ENCODE measurements at regions not wholly inside any gene's neighbourhood (a gene's known extent, or its start where the extent isn't known, plus 50 kb on each side); places are given as distances from the start of the nearest gene placed in this dataset.

GRCh38 chr12:46108721-46109120, 118.3 kb upstream of the SCAF11 start:
- intact Hi-C loops (cut with DNase I): no loop called here

GRCh38 chr12:46107591-46107990, 117.2 kb upstream of the SCAF11 start:
- ATAC-seq (no peak), DNase-seq (no peak)
- intact Hi-C loops (cut with DNase I): no loop called here
- Histone ChIP-seq H3K36me3 (no peaks in the 10 kb centered on the region), H3K9me3 (peaks cover 3% of the 10 kb centered on the region), H3K27me3 (ENCODE audit: low read depth) (no peaks in the 10 kb centered on the region), H3K4me3 (no peak overlapping the region), H3K4me1 (no peaks in the 10 kb centered on the region), H3K27ac (no peak overlapping the region)
- TF ChIP-seq CTCF (IDR thresholded peaks at IDR 0.05): no peak

More at GRCh38 chr12:46108721-46109120, 118.3 kb upstream of the SCAF11 start:
- no peak for DNase-seq
- Histone ChIP-seq H3K36me3 (no peaks in the 10 kb centered on the region), H3K27me3 (ENCODE audit: low read depth) (no peaks in the 10 kb centered on the region), H3K4me3 (no peak overlapping the region), H3K4me1 (no peaks in the 10 kb centered on the region), H3K27ac (no peak overlapping the region), H3K9me3 (peaks cover 3% of the 10 kb centered on the region)
- ATAC-seq: no peak
- no peak for TF ChIP-seq CTCF (IDR thresholded peaks at IDR 0.05)

GRCh38 chr12:46105735-46106134, 115.4 kb upstream of the SCAF11 start:
- ATAC-seq: no peak
- intact Hi-C loops (cut with DNase I): no loop called here
- Histone ChIP-seq H3K4me3 (no peak overlapping the region), H3K9me3 (no peaks in the 10 kb centered on the region), H3K36me3 (no peaks in the 10 kb centered on the region), H3K27ac (no peak overlapping the region), H3K27me3 (ENCODE audit: low read depth) (no peaks in the 10 kb centered on the region), H3K4me1 (no peaks in the 10 kb centered on the region)
- TF ChIP-seq CTCF (IDR thresholded peaks at IDR 0.05): no peak
- no peak for DNase-seq

- intact Hi-C loops (cut with DNase I): no loop called here
- no peak overlapping the region for H3K27ac ChIP-seq
- no peaks in the 10 kb centered on the region for H3K36me3 ChIP-seq
- TF ChIP-seq CTCF (IDR thresholded peaks at IDR 0.05): no peak
- no peak overlapping the region for H3K4me3 ChIP-seq
- H3K27me3 ChIP-seq (ENCODE audit: low read depth): no peaks in the 10 kb centered on the region
- DNase-seq (no peak), ATAC-seq (no peak)
- H3K4me1 ChIP-seq: no peaks in the 10 kb centered on the region
- H3K9me3 ChIP-seq: no peaks in the 10 kb centered on the region
Observed at GRCh38 chr12:46103559-46104383, 113.4 kb upstream of the SCAF11 start.

GRCh38 chr12:46101485-46101869, 111.1 kb upstream of the SCAF11 start:
- no peak overlapping the region for H3K4me3 ChIP-seq
- no peak overlapping the region for H3K27ac ChIP-seq
- ATAC-seq (no peak), DNase-seq (no peak)
- no peaks in the 10 kb centered on the region for H3K9me3 ChIP-seq
- H3K27me3 ChIP-seq (ENCODE audit: low read depth): no peaks in the 10 kb centered on the region
- intact Hi-C loops (cut with DNase I): no loop called here
- TF ChIP-seq CTCF (IDR thresholded peaks at IDR 0.05): no peak
- no peaks in the 10 kb centered on the region for H3K36me3 ChIP-seq
- no peaks in the 10 kb centered on the region for H3K4me1 ChIP-seq

Measured in lower lobe of right lung (tissue), 2 donors.